ENCODE measurements at regions not wholly inside any gene's neighbourhood (a gene's known extent, or its start where the extent isn't known, plus 50 kb on each side); places are given as distances from the start of the nearest gene placed in this dataset.

- H3K9me3 Mint-ChIP-seq, result peaks cover 2 to 12% (median 7%) of the 10 kb centered on the region in 7 donors
- Histone ChIP-seq H3K36me3 (replicated peaks in 1 of 2; ENCODE audit: control insufficient read depth in 1 of 2, insufficient read depth in 2 of 2, low read length in 2 of 2) (no peaks in the 10 kb centered on the region), H2AFZ (ENCODE audit: insufficient read depth, low read depth, low read length, poor library complexity, severe bottlenecking) (no peak overlapping the region), H3K9ac (ENCODE audit: insufficient read depth, low read length, poor library complexity, severe bottlenecking) (no peak overlapping the region), H3K4me1 (ENCODE audit: control insufficient read depth in 1 of 2, insufficient read depth in 2 of 2, low read length in 2 of 2) (no peaks in the 10 kb centered on the region), H3K9me3 (replicated peaks in 1 of 2; ENCODE audit: control insufficient read depth in 1 of 2, insufficient read depth in 1 of 2, low read length in 2 of 2) (no peaks in the 10 kb centered on the region), H3K27me3 (ENCODE audit: control insufficient read depth in 2 of 2, insufficient read depth in 2 of 2, low read length in 2 of 2) (no peaks in the 10 kb centered on the region), H3K27ac (ENCODE audit: low read depth in 1 of 2, low read length in 2 of 2) (no peak overlapping the region), H3K4me2 (replicated peaks; ENCODE audit: extremely low read depth, low read length, poor library complexity, severe bottlenecking) (no peak overlapping the region), H4K20me1 (ENCODE audit: insufficient read depth, low read length) (no peaks in the 10 kb centered on the region), H3K4me3 (replicated peaks in 1 of 3; ENCODE audit: low read depth in 2 of 3, low read length in 3 of 3) (no peak overlapping the region), H3K79me2 (ENCODE audit: insufficient read depth, low read length) (no peaks in the 10 kb centered on the region)
- no peaks in the 10 kb centered on the region for H3K4me1 Mint-ChIP-seq
- H3K36me3 Mint-ChIP-seq, result no peaks in the 10 kb centered on the region
- H3K4me3 Mint-ChIP-seq, result no peak overlapping the region
- no peak for DNase-seq
- no peak overlapping the region for H3K27ac Mint-ChIP-seq
- TF ChIP-seq CTCF (IDR thresholded peaks at IDR 0.05), result no peak
- H3K27me3 Mint-ChIP-seq (ENCODE audit: low read depth in 3 of 3), result peaks cover 0 to 3% (median 2%) of the 10 kb centered on the region in 3 donors
- intact Hi-C loops (cut with micrococcal nuclease), result no loop called here
- no CpG with 5 or more reads among the region's 1 CpG for WGBS (ENCODE audit: insufficient coverage)
These were observed 67.9 kb upstream of the TSLP start for GRCh38 chr5:111003623-111004022.

- Histone ChIP-seq H3K4me2 (replicated peaks; ENCODE audit: extremely low read depth, low read length, poor library complexity, severe bottlenecking) (no peak overlapping the region), H4K20me1 (ENCODE audit: insufficient read depth, low read length) (no peaks in the 10 kb centered on the region), H3K4me3 (replicated peaks in 1 of 3; ENCODE audit: low read depth in 2 of 3, low read length in 3 of 3) (no peak overlapping the region), H3K27ac (ENCODE audit: low read depth in 1 of 2, low read length in 2 of 2) (no peak overlapping the region), H3K36me3 (replicated peaks in 1 of 2; ENCODE audit: control insufficient read depth in 1 of 2, insufficient read depth in 2 of 2, low read length in 2 of 2) (no peaks in the 10 kb centered on the region), H3K27me3 (ENCODE audit: control insufficient read depth in 2 of 2, insufficient read depth in 2 of 2, low read length in 2 of 2) (no peaks in the 10 kb centered on the region), H3K4me1 (ENCODE audit: control insufficient read depth in 1 of 2, insufficient read depth in 2 of 2, low read length in 2 of 2) (no peaks in the 10 kb centered on the region), H3K9ac (ENCODE audit: insufficient read depth, low read length, poor library complexity, severe bottlenecking) (no peak overlapping the region), H2AFZ (ENCODE audit: insufficient read depth, low read depth, low read length, poor library complexity, severe bottlenecking) (no peak overlapping the region), H3K79me2 (ENCODE audit: insufficient read depth, low read length) (no peaks in the 10 kb centered on the region), H3K9me3 (replicated peaks in 1 of 2; ENCODE audit: control insufficient read depth in 1 of 2, insufficient read depth in 1 of 2, low read length in 2 of 2) (no peaks in the 10 kb centered on the region)
- Mint-ChIP-seq H3K9me3 (peaks cover 2 to 14% (median 5%) of the 10 kb centered on the region in 7 donors), H3K27me3 (ENCODE audit: low read depth in 3 of 3) (peaks cover 0 to 3% (median 2%) of the 10 kb centered on the region in 3 donors), H3K4me1 (no peaks in the 10 kb centered on the region), H3K36me3 (no peaks in the 10 kb centered on the region), H3K27ac (no peak overlapping the region), H3K4me3 (no peak overlapping the region)
- no peak for TF ChIP-seq CTCF (IDR thresholded peaks at IDR 0.05)
- DNase-seq, result no peak
- intact Hi-C loops (cut with micrococcal nuclease), result no loop called here
- WGBS (ENCODE audit: insufficient coverage), result 80% methylated on average over 8 of the region's 9 CpGs
These were observed 67.2 kb upstream of the TSLP start for GRCh38 chr5:111004291-111004690.

All from CD14-positive monocyte (primary cell).